ENCODE measurements at regions not wholly inside any gene's neighbourhood (a gene's known extent, or its start where the extent isn't known, plus 50 kb on each side); places are given as distances from the start of the nearest gene placed in this dataset.

- no peak for DNase-seq (ENCODE audit: low spot score)
- H3K27ac ChIP-seq: no peak overlapping the region
- ChIA-PET CTCF (interaction anchor here (0.5 to 2.3 kb wide), 7 partner anchors 13 to 400 kb away, joined by 3 to 7 read pairs (median 4); no protein-coding TSS in a partner anchor), POLR2A (ENCODE audit: low non-redundant PET) (no interaction called here)
- TF ChIP-seq, protein P1, sequence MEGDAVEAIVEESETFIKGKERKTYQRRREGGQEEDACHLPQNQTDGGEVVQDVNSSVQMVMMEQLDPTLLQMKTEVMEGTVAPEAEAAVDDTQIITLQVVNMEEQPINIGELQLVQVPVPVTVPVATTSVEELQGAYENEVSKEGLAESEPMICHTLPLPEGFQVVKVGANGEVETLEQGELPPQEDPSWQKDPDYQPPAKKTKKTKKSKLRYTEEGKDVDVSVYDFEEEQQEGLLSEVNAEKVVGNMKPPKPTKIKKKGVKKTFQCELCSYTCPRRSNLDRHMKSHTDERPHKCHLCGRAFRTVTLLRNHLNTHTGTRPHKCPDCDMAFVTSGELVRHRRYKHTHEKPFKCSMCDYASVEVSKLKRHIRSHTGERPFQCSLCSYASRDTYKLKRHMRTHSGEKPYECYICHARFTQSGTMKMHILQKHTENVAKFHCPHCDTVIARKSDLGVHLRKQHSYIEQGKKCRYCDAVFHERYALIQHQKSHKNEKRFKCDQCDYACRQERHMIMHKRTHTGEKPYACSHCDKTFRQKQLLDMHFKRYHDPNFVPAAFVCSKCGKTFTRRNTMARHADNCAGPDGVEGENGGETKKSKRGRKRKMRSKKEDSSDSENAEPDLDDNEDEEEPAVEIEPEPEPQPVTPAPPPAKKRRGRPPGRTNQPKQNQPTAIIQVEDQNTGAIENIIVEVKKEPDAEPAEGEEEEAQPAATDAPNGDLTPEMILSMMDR (conservative IDR thresholded peaks at IDR 0.05; ENCODE audit: low read depth): no peak
These were observed 71.0 kb downstream of the PHETA1 start for GRCh38 chr12:111297703-111298426.

DNA sequence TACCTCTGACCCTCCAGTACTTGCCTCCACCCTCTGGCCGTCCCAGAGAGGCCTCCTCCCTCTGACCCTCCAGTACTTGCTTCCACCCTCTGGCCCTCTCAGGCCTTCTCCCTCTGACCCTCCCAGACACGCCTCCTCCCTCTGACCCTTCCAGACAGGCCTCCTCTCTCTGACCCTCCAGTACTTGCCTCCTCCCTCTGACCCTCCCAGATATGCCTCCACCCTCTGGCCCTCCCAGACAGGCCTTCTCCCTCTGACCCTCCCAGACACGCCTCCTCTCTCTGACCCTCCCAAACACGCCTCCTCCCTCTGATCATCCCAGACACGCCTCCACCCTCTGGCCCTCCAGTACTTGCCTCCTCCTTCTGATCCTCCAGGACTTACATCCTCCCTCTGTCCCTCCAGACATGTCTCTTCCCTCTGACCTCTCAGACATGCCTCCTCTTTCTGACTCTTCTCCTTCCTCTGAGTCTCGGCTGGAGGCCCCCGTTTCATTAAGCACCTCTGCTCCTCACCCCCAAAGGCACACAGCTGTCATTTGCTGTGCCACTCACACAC is 71.9 kb downstream of the PHETA1 start:
- no peak for DNase-seq (ENCODE audit: low spot score)
- TF ChIP-seq, protein P1 (conservative IDR thresholded peaks at IDR 0.05; ENCODE audit: low read depth): no peak
- ChIA-PET POLR2A (ENCODE audit: low non-redundant PET) (no interaction called here), CTCF (no interaction called here)
- no peak overlapping the region for H3K27ac ChIP-seq

DNA sequence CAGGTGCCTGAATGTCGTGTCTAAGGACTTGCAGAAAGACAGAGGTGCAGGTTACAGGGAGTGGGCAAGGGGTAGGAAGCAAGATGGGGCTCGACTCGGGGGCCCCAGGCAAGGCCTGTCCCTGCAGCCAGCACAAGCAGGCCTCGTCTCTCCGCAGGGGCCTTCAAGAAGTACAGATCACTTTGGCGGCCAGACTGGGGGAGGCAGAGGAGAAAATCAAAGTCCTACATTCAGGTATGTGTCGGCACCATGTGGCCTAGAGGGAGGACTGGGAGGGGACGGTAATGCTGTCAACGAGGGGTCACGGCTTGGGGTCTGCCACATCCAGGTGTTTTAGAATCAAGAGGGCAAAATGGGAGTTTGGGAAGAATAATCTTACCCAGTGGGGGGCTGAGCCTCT is 73.7 kb downstream of the PHETA1 start:
- POLR2A ChIA-PET (ENCODE audit: low non-redundant PET): no interaction called here
- no peak overlapping the region for H3K27ac ChIP-seq
- TF ChIP-seq, protein P1 (conservative IDR thresholded peaks at IDR 0.05; ENCODE audit: low read depth): no peak
- DNase-seq (ENCODE audit: low spot score): no peak
- CTCF ChIA-PET: interaction anchor here (0.6 kb wide), 1 partner anchor 229 kb away, joined by 4 read pairs; no protein-coding TSS in a partner anchor

- CTCF ChIA-PET: no interaction called here
- DNase-seq (ENCODE audit: low spot score): no peak
- POLR2A ChIA-PET (ENCODE audit: low non-redundant PET): no interaction called here
- H3K27ac ChIP-seq: no peak overlapping the region
- TF ChIP-seq, protein P1 (conservative IDR thresholded peaks at IDR 0.05; ENCODE audit: low read depth): no peak
These were observed 75.5 kb downstream of the PHETA1 start for GRCh38 chr12:111293266-111294009.

DNA sequence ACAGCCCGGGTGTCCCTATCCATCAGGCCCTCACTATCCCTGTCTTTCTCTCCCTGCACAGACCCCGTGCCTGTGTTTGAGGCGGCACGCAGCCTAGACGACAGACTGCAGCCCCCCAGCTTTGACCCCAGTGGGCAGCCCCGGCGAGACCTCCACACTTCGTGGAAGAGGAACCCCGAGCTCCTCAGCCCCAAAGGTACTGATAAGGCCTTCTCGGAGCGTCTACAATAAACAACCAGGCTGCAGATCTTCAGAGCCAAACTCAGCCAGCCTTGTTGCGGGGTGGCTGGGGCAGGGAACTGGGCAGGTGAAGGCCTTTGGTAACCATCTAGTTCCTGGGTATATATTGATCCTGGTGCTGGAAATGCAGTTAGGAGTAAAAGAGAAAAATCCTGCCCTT is 77.5 kb downstream of the PHETA1 start:
- CTCF ChIA-PET: interaction anchor here (0.6 kb wide), 1 partner anchor 34 kb away, joined by 4 read pairs; no protein-coding TSS in a partner anchor
- TF ChIP-seq, protein P1 (conservative IDR thresholded peaks at IDR 0.05; ENCODE audit: low read depth): no peak
- H3K27ac ChIP-seq: no peak overlapping the region
- DNase-seq (ENCODE audit: low spot score): no peak
- POLR2A ChIA-PET (ENCODE audit: low non-redundant PET): no interaction called here

GRCh38 chr12:111288771-111289170 is 80.1 kb downstream of the PHETA1 start:
- ChIA-PET POLR2A (ENCODE audit: low non-redundant PET) (no interaction called here), CTCF (no interaction called here)
- no peak for DNase-seq (ENCODE audit: low spot score)
- no peak overlapping the region for H3K27ac ChIP-seq
- TF ChIP-seq, protein P1 (conservative IDR thresholded peaks at IDR 0.05; ENCODE audit: low read depth): no peak

All from RWPE1 (cell line).